ENCODE measurements at regions not wholly inside any gene's neighbourhood (a gene's known extent, or its start where the extent isn't known, plus 50 kb on each side); places are given as distances from the start of the nearest gene placed in this dataset.

- no peak for DNase-seq (ENCODE audit: low read depth, low spot score)
Measured at GRCh38 chr10:128657548-128657947, 531.3 kb upstream of the MKI67 start.

- no peak for DNase-seq (ENCODE audit: low read depth, low spot score)
Measured at GRCh38 chr10:128660726-128661125, 534.5 kb upstream of the MKI67 start.

GRCh38 chr10:128661404-128662197 lies 535.4 kb upstream of the MKI67 start:
- no peak for DNase-seq (ENCODE audit: low read depth, low spot score)

- DNase-seq (ENCODE audit: low read depth, low spot score), result no peak
Measured at GRCh38 chr10:128662520-128662919, 536.3 kb upstream of the MKI67 start.

- no peak for DNase-seq (ENCODE audit: low read depth, low spot score)
Measured at GRCh38 chr10:128664729-128665128, 538.5 kb upstream of the MKI67 start.

- DNase-seq (ENCODE audit: low read depth, low spot score), result no peak
Measured at GRCh38 chr10:128675405-128675804, 549.2 kb upstream of the MKI67 start.

- no peak for DNase-seq (ENCODE audit: low read depth, low spot score)
Measured at GRCh38 chr10:128680116-128680515, 553.9 kb upstream of the MKI67 start.

GRCh38 chr10:128684215-128684614 lies 558.0 kb upstream of the MKI67 start:
- DNase-seq (ENCODE audit: low read depth, low spot score), result no peak

GRCh38 chr10:128686630-128687278 lies 560.5 kb upstream of the MKI67 start:
- DNase-seq (ENCODE audit: low read depth, low spot score), result no peak

- DNase-seq (ENCODE audit: low read depth, low spot score), result no peak
Measured at GRCh38 chr10:128687408-128687807, 561.2 kb upstream of the MKI67 start.

- no peak for DNase-seq (ENCODE audit: low read depth, low spot score)
Measured at GRCh38 chr10:128687927-128688549, 561.8 kb upstream of the MKI67 start.

- DNase-seq (ENCODE audit: low read depth, low spot score), result no peak
Measured at GRCh38 chr10:128689667-128690066, 563.4 kb upstream of the MKI67 start.

GRCh38 chr10:128693493-128694131 lies 567.4 kb upstream of the MKI67 start:
- DNase-seq (ENCODE audit: low read depth, low spot score), result no peak

GRCh38 chr10:128694168-128694850 lies 568.1 kb upstream of the MKI67 start:
- peak; percentile 11 for DNase-seq (ENCODE audit: low read depth, low spot score)

- no peak for DNase-seq (ENCODE audit: low read depth, low spot score)
Measured at GRCh38 chr10:128694851-128695725, 568.9 kb upstream of the MKI67 start.

GRCh38 chr10:128695931-128696330 lies 569.7 kb upstream of the MKI67 start:
- no peak for DNase-seq (ENCODE audit: low read depth, low spot score)

GRCh38 chr10:128697437-128697836 lies 571.2 kb upstream of the MKI67 start:
- no peak for DNase-seq (ENCODE audit: low read depth, low spot score)

- no peak for DNase-seq (ENCODE audit: low read depth, low spot score)
Measured at GRCh38 chr10:128701381-128701780, 575.2 kb upstream of the MKI67 start.

GRCh38 chr10:128701837-128702236 lies 575.6 kb upstream of the MKI67 start:
- DNase-seq (ENCODE audit: low read depth, low spot score), result no peak

GRCh38 chr10:128704716-128705115 lies 578.5 kb upstream of the MKI67 start:
- peak; percentile 27 for DNase-seq (ENCODE audit: low read depth, low spot score)

- DNase-seq (ENCODE audit: low read depth, low spot score), result no peak
Measured at GRCh38 chr10:128708182-128708581, 582.0 kb upstream of the MKI67 start.
